IMR-90 (cell line): ENCODE measurements at regions not wholly inside any gene's neighbourhood (a gene's known extent, or its start where the extent isn't known, plus 50 kb on each side); places are given as distances from the start of the nearest gene placed in this dataset.

ENCODE experiments used
- BHLHE40 ChIP-seq: fragments of 150-350 bp; IDR thresholded peaks from 2 replicates; pipeline ENCODE4 v1.6.1; 2016; ENCODE audit warnings: mild to moderate bottlenecking, low read depth, low read length
- SMC3 ChIP-seq: fragments of 150-350 bp; IDR thresholded peaks from 2 replicates; pipeline ENCODE4 v1.6.1; 2016; ENCODE audit warnings: low read depth, mild to moderate bottlenecking, antibody characterized with exemption, low read length, moderate library complexity
- TF ChIP-seq, protein P1 (sequence below): conservative IDR thresholded peaks from 2 replicates; pipeline ENCODE4 v1.5.1; 2012; ENCODE audit warnings: mild to moderate bottlenecking, low read depth, low read length, improper control_type of control experiment

DNA sequence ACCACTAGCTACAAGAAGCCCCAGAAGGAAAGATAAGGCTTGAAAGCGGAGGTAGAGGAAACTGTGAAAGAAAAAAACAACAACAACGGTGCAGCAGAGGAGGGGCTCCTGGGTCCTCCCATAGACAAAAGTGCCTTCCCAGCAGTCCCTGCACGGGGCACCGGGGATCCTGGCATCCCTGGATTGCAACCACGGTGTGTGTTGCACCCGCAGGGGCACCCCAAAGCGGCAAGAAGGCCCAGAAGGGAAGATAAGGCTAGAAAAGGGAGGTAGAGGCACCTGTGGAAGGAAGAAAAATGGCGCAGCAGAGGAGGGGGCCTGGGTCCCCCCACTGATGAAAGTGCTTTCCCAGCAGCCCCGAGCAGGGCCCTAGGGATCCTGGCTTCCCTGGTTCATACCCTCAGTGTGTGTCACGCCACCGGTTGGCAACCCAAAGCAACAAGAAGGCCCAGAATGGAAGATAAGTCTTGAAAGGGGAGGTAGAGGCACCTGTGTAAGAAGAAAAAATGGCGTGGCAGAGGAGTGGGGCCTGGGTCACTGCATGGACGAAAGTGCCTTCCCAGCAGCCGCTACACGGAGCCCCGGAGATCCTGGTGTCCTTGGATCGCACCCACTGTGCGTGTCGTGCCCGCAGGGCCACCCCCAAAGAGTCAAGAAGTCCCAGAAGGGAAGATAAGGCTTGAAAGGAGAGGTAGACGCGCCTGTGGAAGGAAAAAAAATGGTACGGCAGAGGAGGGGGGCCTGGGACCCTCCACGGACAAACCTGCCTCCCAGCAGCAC, 281.0 kb downstream of the ALG10 start:
- TF ChIP-seq, protein P1, sequence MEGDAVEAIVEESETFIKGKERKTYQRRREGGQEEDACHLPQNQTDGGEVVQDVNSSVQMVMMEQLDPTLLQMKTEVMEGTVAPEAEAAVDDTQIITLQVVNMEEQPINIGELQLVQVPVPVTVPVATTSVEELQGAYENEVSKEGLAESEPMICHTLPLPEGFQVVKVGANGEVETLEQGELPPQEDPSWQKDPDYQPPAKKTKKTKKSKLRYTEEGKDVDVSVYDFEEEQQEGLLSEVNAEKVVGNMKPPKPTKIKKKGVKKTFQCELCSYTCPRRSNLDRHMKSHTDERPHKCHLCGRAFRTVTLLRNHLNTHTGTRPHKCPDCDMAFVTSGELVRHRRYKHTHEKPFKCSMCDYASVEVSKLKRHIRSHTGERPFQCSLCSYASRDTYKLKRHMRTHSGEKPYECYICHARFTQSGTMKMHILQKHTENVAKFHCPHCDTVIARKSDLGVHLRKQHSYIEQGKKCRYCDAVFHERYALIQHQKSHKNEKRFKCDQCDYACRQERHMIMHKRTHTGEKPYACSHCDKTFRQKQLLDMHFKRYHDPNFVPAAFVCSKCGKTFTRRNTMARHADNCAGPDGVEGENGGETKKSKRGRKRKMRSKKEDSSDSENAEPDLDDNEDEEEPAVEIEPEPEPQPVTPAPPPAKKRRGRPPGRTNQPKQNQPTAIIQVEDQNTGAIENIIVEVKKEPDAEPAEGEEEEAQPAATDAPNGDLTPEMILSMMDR, result no peak
- TF ChIP-seq BHLHE40, result no peak
- no peak for TF ChIP-seq SMC3
